GM18951 (cell line): ENCODE measurements at regions not wholly inside any gene's neighbourhood (a gene's known extent, or its start where the extent isn't known, plus 50 kb on each side); places are given as distances from the start of the nearest gene placed in this dataset.

Source experiments
- POLR2A ChIP-seq: IDR thresholded peaks from 4 replicates; pipeline ENCODE4 v1.6.1; 2011; ENCODE audit warnings: mild to moderate bottlenecking; ENCODE audit not compliant: insufficient read length, insufficient read depth; ENCODE audit errors: extremely low read depth
- in situ Hi-C: fragments of 300-500 bp; cut with MboI; formaldehyde crosslinking; loops from one replicate; pipeline ENCODE4 v1.12.0; 2022; ENCODE audit warnings: low sequenced_read_pairs, mixed read lengths, inconsistent platforms; ENCODE audit not compliant: unreplicated experiment

DNA sequence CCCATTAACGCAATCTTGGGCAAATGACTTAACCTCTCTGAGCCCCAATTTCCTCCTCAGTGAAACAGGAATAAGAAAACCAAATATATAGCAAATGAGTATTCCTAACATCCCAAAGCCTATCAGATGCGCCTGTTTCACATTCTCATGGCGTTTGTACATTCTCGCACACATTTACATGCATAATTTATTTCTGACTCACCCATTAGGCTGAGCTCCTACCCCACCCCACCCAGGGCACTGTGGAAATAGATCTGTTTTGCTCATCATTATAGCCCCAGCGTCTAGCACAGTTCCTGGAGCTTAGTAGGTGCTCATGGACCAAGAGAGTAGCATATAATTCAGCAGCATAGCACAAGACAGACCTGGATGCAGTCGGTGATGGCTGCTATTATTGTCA is 146.1 kb upstream of the VANGL1 start:
- TF ChIP-seq POLR2A: no peak
- in situ Hi-C loops: no loop called here

DNA sequence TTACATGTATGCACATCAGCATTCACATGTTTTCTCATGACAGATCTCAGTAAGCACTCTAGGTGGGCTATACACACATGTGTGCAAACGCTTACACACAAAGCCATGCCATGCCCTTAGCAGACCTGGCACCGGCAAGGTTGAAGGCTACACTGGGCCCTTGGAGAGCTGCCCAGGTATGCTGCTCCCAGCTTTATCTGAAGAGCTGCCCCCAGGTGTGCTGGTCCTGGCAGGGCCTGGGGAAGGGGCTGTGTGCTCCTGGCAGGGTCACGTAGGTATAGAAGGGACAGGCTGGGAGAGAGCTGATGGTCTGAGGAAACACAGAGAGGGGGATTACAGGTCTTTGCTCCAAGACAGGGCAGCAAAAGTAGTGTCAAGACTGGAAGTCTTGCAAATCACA is 146.7 kb upstream of the VANGL1 start:
- no peak for TF ChIP-seq POLR2A
- in situ Hi-C loops: no loop called here

DNA sequence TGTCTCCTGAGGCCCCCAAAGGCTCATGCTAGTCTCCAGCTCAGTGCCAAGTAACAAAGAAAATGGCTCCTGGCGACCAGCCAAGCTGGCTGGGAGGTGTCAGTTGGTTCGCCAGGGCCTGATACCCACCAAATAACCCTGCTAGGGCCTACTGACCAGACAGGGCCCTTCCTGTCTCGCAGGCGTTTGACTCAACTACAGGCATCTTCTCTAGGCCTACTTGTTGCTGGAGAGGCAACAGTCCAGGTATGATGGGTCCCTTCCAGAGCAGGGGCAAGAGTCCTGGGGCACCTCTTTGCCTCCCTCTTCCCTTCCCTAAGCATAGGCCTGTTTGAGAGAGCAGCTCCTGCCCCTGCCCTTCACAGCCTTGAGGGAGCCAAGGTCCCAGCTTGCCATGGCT is 147.9 kb upstream of the VANGL1 start:
- TF ChIP-seq POLR2A: no peak
- in situ Hi-C loops: no loop called here

DNA sequence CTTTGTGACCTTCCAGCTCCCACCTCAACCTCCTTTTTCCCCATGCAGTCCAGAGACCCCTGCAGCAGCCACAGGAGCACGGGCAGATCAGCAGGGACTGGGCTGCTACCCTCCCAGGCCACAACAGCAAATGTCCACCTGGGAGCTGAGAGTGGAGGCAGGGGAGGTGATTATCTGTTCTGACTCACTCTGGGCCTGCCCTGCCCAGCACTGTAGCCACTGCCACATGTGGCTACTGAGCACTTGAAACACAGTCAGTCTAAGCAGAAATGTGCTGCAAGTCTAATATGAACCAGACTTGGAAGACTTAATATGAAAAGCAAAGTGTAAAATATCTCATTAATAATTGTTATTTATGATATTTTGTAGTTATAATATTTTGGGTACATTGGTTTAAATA is 148.9 kb upstream of the VANGL1 start:
- in situ Hi-C loops: no loop called here
- TF ChIP-seq POLR2A: no peak

GRCh38 chr1:115492019-115492595 is 149.7 kb upstream of the VANGL1 start:
- no peak for TF ChIP-seq POLR2A
- in situ Hi-C loops: no loop called here

- no peak for TF ChIP-seq POLR2A
- in situ Hi-C loops: no loop called here
These were observed 150.3 kb upstream of the VANGL1 start for GRCh38 chr1:115491298-115492018.

GRCh38 chr1:115479055-115479482 is 141.0 kb upstream of the NGF start:
- TF ChIP-seq POLR2A: no peak
- in situ Hi-C loops: no loop called here

- in situ Hi-C loops: no loop called here
These were observed 139.0 kb upstream of the NGF start for GRCh38 chr1:115477071-115477470.

GRCh38 chr1:115476616-115477015 is 138.6 kb upstream of the NGF start:
- in situ Hi-C loops: no loop called here
- TF ChIP-seq POLR2A: no peak

More at GRCh38 chr1:115477071-115477470, 139.0 kb upstream of the NGF start:
- no peak for TF ChIP-seq POLR2A

GRCh38 chr1:115475901-115476300 is 137.9 kb upstream of the NGF start:
- in situ Hi-C loops: no loop called here
- TF ChIP-seq POLR2A: no peak

GRCh38 chr1:115475252-115475651 is 137.2 kb upstream of the NGF start:
- in situ Hi-C loops: no loop called here

DNA sequence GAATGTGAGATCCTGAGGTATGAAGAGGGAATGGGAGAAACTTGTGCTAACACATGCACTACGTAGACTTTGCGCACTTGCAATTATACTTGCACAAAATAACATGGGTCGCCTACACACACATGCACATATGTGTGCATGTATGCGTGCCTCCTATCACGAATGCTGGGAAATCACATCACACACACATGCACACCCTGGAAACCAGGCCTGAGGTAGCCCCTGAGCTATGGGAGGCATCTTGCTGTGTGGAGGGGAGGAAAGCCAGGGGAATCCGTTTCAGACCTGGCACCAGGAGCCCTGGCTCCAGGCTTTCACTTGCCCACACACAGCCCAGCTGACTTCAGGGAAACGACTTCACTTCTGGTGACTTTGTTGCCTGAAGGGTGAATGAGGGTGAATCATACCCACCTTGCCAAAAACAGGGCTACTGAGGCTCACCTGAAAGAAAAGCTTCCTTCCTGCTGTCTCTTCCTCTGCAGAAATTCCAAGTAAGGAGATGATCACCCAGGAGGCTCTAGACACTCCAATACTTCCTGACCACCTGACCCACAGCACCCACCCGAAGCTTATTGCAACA is 136.0 kb upstream of the NGF start:
- in situ Hi-C loops: loop anchor here (25.0 kb wide), 1 partner anchor 337 kb away; no protein-coding TSS in a partner anchor
- TF ChIP-seq POLR2A: no peak

More at GRCh38 chr1:115475252-115475651, 137.2 kb upstream of the NGF start:
- TF ChIP-seq POLR2A: no peak

- in situ Hi-C loops: loop anchor here (25.0 kb wide), 1 partner anchor 333 kb away; no protein-coding TSS in a partner anchor
- TF ChIP-seq POLR2A: no peak
These were observed 131.8 kb upstream of the NGF start for GRCh38 chr1:115469703-115470476.
